ENCODE measurements at regions not wholly inside any gene's neighbourhood (a gene's known extent, or its start where the extent isn't known, plus 50 kb on each side); places are given as distances from the start of the nearest gene placed in this dataset.
A peak's percentile ranks its signal among the peaks of the same experiment; 100 is the strongest.
"Not testable (repeated sequence)": the region's sequence is repeated elsewhere in the genome, so short reads cannot be mapped to it uniquely, and the experiment has no call there.

- intact Hi-C loops (cut with micrococcal nuclease), result no loop called here
- H3K4me1 ChIP-seq (ENCODE audit: control insufficient read depth in 1 of 2, insufficient read depth in 2 of 2, low read length in 2 of 2), result no peaks in the 10 kb centered on the region
- no peak overlapping the region for H3K4me2 ChIP-seq (replicated peaks; ENCODE audit: extremely low read depth, low read length, poor library complexity, severe bottlenecking)
- no peak overlapping the region for H3K27ac ChIP-seq (ENCODE audit: low read depth in 1 of 2, low read length in 2 of 2)
- H3K27me3 ChIP-seq (ENCODE audit: control insufficient read depth in 2 of 2, insufficient read depth in 2 of 2, low read length in 2 of 2), result no peaks in the 10 kb centered on the region
- Mint-ChIP-seq H3K4me3 (no peak overlapping the region), H3K27ac (no peak overlapping the region), H3K36me3 (no peaks in the 10 kb centered on the region), H3K27me3 (ENCODE audit: low read depth in 3 of 3) (peaks cover 6 to 9% (median 6%) of the 10 kb centered on the region in 3 donors), H3K9me3 (peaks cover 4 to 23% (median 17%) of the 10 kb centered on the region in 7 donors), H3K4me1 (no peaks in the 10 kb centered on the region)
- H3K9ac ChIP-seq (ENCODE audit: insufficient read depth, low read length, poor library complexity, severe bottlenecking), result no peak overlapping the region
- no peaks in the 10 kb centered on the region for H3K36me3 ChIP-seq (replicated peaks in 1 of 2; ENCODE audit: control insufficient read depth in 1 of 2, insufficient read depth in 2 of 2, low read length in 2 of 2)
- H3K79me2 ChIP-seq (ENCODE audit: insufficient read depth, low read length), result no peaks in the 10 kb centered on the region
- TF ChIP-seq CTCF (IDR thresholded peaks at IDR 0.05), result no peak
- no peak for DNase-seq
- no CpG with 5 or more reads among the region's 1 CpG for WGBS (ENCODE audit: insufficient coverage)
- no peak overlapping the region for H2AFZ ChIP-seq (ENCODE audit: insufficient read depth, low read depth, low read length, poor library complexity, severe bottlenecking)
- peaks cover 0 to 13% of the 10 kb centered on the region in 2 donors for H3K9me3 ChIP-seq (replicated peaks in 1 of 2; ENCODE audit: control insufficient read depth in 1 of 2, insufficient read depth in 1 of 2, low read length in 2 of 2)
- no peak overlapping the region for H3K4me3 ChIP-seq (replicated peaks in 1 of 3; ENCODE audit: low read depth in 2 of 3, low read length in 3 of 3)
- H4K20me1 ChIP-seq (ENCODE audit: insufficient read depth, low read length), result no peaks in the 10 kb centered on the region
Measured at GRCh38 chr14:101294136-101294535, 267.2 kb upstream of the DIO3 start.

DNA sequence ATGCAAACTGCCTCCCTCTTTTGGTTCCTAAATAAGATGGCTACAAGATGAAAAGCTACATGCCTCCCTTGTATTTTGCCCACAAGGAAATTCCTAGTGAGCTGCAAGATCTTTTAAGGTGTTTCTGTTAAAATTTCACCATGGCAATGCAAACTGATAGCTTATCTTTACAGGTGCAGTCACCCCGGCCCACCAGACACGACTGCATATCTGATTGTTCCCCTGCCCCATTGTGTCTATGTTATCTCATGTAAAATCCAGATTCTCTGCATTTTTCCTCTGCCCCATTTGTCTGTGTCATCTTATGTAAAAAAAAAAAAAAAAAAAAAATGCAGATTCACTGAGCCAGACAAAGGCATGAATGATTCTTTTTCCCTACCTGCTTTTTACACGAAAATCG lies 261.5 kb upstream of the DIO3 start:
- H3K36me3 Mint-ChIP-seq, H3K4me1 Mint-ChIP-seq: not testable (repeated sequence)
- 75% methylated on average over 2 of the region's 4 CpGs for WGBS (ENCODE audit: insufficient coverage)

More for the DNA sequence above, 261.5 kb upstream of the DIO3 start:
- H3K4me1 ChIP-seq (ENCODE audit: control insufficient read depth in 1 of 2, insufficient read depth in 2 of 2, low read length in 2 of 2); intact Hi-C loops (cut with micrococcal nuclease); DNase-seq; H3K4me2 ChIP-seq (replicated peaks; ENCODE audit: extremely low read depth, low read length, poor library complexity, severe bottlenecking); H3K9ac ChIP-seq (ENCODE audit: insufficient read depth, low read length, poor library complexity, severe bottlenecking); H3K27ac ChIP-seq (ENCODE audit: low read depth in 1 of 2, low read length in 2 of 2); H3K36me3 ChIP-seq (replicated peaks in 1 of 2; ENCODE audit: control insufficient read depth in 1 of 2, insufficient read depth in 2 of 2, low read length in 2 of 2); H2AFZ ChIP-seq (ENCODE audit: insufficient read depth, low read depth, low read length, poor library complexity, severe bottlenecking); H3K79me2 ChIP-seq (ENCODE audit: insufficient read depth, low read length); H3K27me3 Mint-ChIP-seq (ENCODE audit: low read depth in 3 of 3); H4K20me1 ChIP-seq (ENCODE audit: insufficient read depth, low read length); H3K27ac Mint-ChIP-seq; H3K27me3 ChIP-seq (ENCODE audit: control insufficient read depth in 2 of 2, insufficient read depth in 2 of 2, low read length in 2 of 2); H3K4me3 ChIP-seq (replicated peaks in 1 of 3; ENCODE audit: low read depth in 2 of 3, low read length in 3 of 3): not testable (repeated sequence)
- peak overlapping the region in 1 of 2 donors; percentile 29 for H3K4me3 Mint-ChIP-seq
- H3K9me3 Mint-ChIP-seq, result peaks cover 3 to 21% (median 16%) of the 10 kb centered on the region in 7 donors
- H3K9me3 ChIP-seq (replicated peaks in 1 of 2; ENCODE audit: control insufficient read depth in 1 of 2, insufficient read depth in 1 of 2, low read length in 2 of 2), result peaks cover 0 to 13% of the 10 kb centered on the region in 2 donors

Data from CD14-positive monocyte (primary cell).